Caco-2 (cell line): ENCODE measurements at regions not wholly inside any gene's neighbourhood (a gene's known extent, or its start where the extent isn't known, plus 50 kb on each side); places are given as distances from the start of the nearest gene placed in this dataset.

Experiments
- BruUV-seq: library from RNA; stranded (reverse); fragments of 400-500 nt; replicated peaks from 2 replicates; lab custom pipeline; 2021; lab: Mats Ljungman, UMichigan
- CTCF ChIA-PET: fragments of 300-600 bp; sonication (Branson Sonifier 250); formaldehyde crosslinking; loops from one replicate; lab custom pipeline; 2022; ENCODE audit warnings: antibody characterized with exemption; lab: Charles Lee
- POLR2A ChIA-PET: fragments of 300-600 bp; sonication (Branson Sonifier 250); formaldehyde crosslinking; loops from one replicate; lab custom pipeline; 2022; ENCODE audit warnings: antibody characterized with exemption; lab: Charles Lee
- DNase-seq, 2 experiments: peaks; one replicate each; pipeline versions ENCODE4 v3.0.0 to v3.0.0-alpha.2; 2020 to 2022
- H3K27me3 ChIP-seq: replicated peaks from 2 replicates; pipeline ENCODE4 v1.6.0; 2011; ENCODE audit warnings: low read length; ENCODE audit not compliant: control insufficient read depth, insufficient read depth
- H3K36me3 ChIP-seq: 2 replicates; pipeline ENCODE4 v1.5.1; 2011; ENCODE audit warnings: low read length; ENCODE audit not compliant: control insufficient read depth, insufficient read depth
- H3K4me1 ChIP-seq: fragments of 250-450 bp; sonication (Bioruptor Pico); 2 replicates; pipeline ENCODE4 v1.5.1; 2020; ENCODE audit warnings: mild to moderate bottlenecking
- H3K4me3 ChIP-seq: 2 replicates; pipeline ENCODE4 v1.5.1; 2011; ENCODE audit warnings: low read depth, mild to moderate bottlenecking, control low read depth, low read length
- H3K9me3 ChIP-seq: fragments of 250-450 bp; sonication (Bioruptor Pico); 2 replicates; pipeline ENCODE4 v1.5.1; 2020; ENCODE audit warnings: mild to moderate bottlenecking, moderate library complexity
- H3K27ac Mint-ChIP-seq: one replicate; pipeline ENCODE4 v1.8.0; 2022; ENCODE audit warnings: mixed read lengths; ENCODE audit not compliant: unreplicated experiment
- H3K27me3 Mint-ChIP-seq: one replicate; pipeline ENCODE4 v1.8.0; 2022; ENCODE audit warnings: mixed read lengths; ENCODE audit not compliant: insufficient read depth, unreplicated experiment
- H3K36me3 Mint-ChIP-seq: one replicate; pipeline ENCODE4 v1.8.0; 2022; ENCODE audit warnings: mild to moderate bottlenecking, mixed read lengths; ENCODE audit not compliant: insufficient read depth, unreplicated experiment
- H3K4me1 Mint-ChIP-seq: one replicate; pipeline ENCODE4 v1.8.0; 2022; ENCODE audit warnings: low read depth, mixed read lengths; ENCODE audit not compliant: unreplicated experiment
- H3K4me3 Mint-ChIP-seq: one replicate; pipeline ENCODE4 v1.8.0; 2022; ENCODE audit warnings: mild to moderate bottlenecking, moderate library complexity, mixed read lengths; ENCODE audit not compliant: unreplicated experiment
- H3K9me3 Mint-ChIP-seq: one replicate; pipeline ENCODE4 v1.8.0; 2022; ENCODE audit warnings: mixed read lengths; ENCODE audit not compliant: unreplicated experiment
- CTCF ChIP-seq, 2 experiments: fragments of 200-600 bp in 1 of 2; IDR thresholded peaks; 1 replicate in 1 of 2; 2 replicates in 1 of 2; pipeline versions ENCODE4 v1.5.1 to v1.8.0; 2011 to 2022; ENCODE audit warnings: antibody characterized with exemption in 1 of 2, control low read depth in 1 of 2, inconsistent platforms in 1 of 2, low read depth in 1 of 2, low read length in 1 of 2, mild to moderate bottlenecking in 1 of 2, moderate library complexity in 1 of 2; ENCODE audit not compliant: insufficient read depth in 1 of 2, severe bottlenecking in 1 of 2, unreplicated experiment in 1 of 2
- intact Hi-C: fragments of 100-400 bp; cut with micrococcal nuclease; formaldehyde crosslinking; loops from one replicate; pipeline ENCODE4 v1.10.0; 2022; ENCODE audit not compliant: unreplicated experiment

DNA sequence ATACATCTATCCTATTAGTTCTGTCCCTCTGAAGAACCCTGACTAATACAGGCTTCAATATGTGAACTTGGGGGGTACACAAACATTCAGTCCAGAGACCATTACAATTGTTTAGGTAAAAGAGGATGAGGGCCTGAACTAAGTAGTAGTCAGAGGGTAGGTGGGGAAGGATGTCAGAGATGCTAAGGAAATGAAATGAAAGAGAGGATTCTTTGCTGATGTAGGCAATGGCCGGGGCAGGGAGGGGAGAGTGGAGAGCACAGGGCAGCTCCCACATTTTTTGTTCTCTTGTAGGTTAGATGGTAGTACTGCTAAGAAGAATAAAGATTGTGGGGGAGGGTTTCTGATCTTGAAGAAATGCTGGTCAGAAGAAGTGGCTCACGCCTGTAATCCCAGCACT is 60.8 kb downstream of the SOX4 start:
- Mint-ChIP-seq H3K4me3 (no peak overlapping the region), H3K9me3 (peaks cover 24% of the 10 kb centered on the region), H3K27ac (no peak overlapping the region), H3K4me1 (peaks cover 14% of the 10 kb centered on the region), H3K36me3 (no peaks in the 10 kb centered on the region), H3K27me3 (no peaks in the 10 kb centered on the region)
- DNase-seq: no peak
- CTCF ChIA-PET: no interaction called here
- Histone ChIP-seq H3K27me3 (no peaks in the 10 kb centered on the region), H3K36me3 (no peaks in the 10 kb centered on the region), H3K4me3 (no peak overlapping the region), H3K9me3 (no peaks in the 10 kb centered on the region), H3K4me1 (0 out of 2 replicates have a peak, but pooled peaks cover 4% of the 10 kb centered on the region)
- intact Hi-C loops: no loop called here
- TF ChIP-seq CTCF (IDR thresholded peaks at IDR 0.05; ENCODE audit: insufficient read depth in 1 of 2, low read depth in 1 of 2, low read length in 1 of 2, severe bottlenecking in 1 of 2, unreplicated experiment in 1 of 2): no peak
- POLR2A ChIA-PET: no interaction called here
- no TSS peak for BruUV-seq

DNA sequence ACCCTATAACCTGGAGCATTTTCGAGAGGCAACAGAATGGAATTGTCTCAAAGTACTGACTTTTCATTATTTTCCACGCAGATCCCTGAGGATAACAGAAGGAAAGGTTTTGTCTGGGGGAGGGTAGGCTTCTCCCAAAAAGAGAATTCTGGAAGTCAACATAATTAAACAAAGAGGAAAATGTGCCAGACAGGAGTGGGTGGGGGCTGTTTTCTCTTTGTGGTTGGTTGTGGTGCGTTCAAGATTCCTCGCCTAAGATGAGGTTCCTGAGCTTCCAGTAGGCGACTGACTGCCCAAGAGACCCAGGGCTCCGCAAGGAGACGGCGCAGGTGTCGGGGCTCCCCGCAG is 70.4 kb downstream of the SOX4 start:
- BruUV-seq: no TSS peak
- Histone ChIP-seq H3K9me3 (no peaks in the 10 kb centered on the region), H3K4me1 (peaks cover 7% of the 10 kb centered on the region; the same call in 1 of the 2 replicates), H3K36me3 (no peaks in the 10 kb centered on the region), H3K4me3 (peak overlapping the region; percentile 53), H3K27me3 (no peaks in the 10 kb centered on the region)
- no peak for DNase-seq
- intact Hi-C loops: no loop called here
- peaks cover 5% of the 10 kb centered on the region for H3K36me3 Mint-ChIP-seq
- TF ChIP-seq CTCF (IDR thresholded peaks at IDR 0.05; ENCODE audit: insufficient read depth in 1 of 2, low read depth in 1 of 2, low read length in 1 of 2, severe bottlenecking in 1 of 2, unreplicated experiment in 1 of 2): no peak
- H3K9me3 Mint-ChIP-seq: no peaks in the 10 kb centered on the region
- H3K4me1 Mint-ChIP-seq: no peaks in the 10 kb centered on the region
- H3K27ac Mint-ChIP-seq: peak overlapping the region; percentile 80
- CTCF ChIA-PET: no interaction called here
- peak overlapping the region; percentile 82 for H3K4me3 Mint-ChIP-seq
- H3K27me3 Mint-ChIP-seq: no peaks in the 10 kb centered on the region
- POLR2A ChIA-PET: no interaction called here

DNA sequence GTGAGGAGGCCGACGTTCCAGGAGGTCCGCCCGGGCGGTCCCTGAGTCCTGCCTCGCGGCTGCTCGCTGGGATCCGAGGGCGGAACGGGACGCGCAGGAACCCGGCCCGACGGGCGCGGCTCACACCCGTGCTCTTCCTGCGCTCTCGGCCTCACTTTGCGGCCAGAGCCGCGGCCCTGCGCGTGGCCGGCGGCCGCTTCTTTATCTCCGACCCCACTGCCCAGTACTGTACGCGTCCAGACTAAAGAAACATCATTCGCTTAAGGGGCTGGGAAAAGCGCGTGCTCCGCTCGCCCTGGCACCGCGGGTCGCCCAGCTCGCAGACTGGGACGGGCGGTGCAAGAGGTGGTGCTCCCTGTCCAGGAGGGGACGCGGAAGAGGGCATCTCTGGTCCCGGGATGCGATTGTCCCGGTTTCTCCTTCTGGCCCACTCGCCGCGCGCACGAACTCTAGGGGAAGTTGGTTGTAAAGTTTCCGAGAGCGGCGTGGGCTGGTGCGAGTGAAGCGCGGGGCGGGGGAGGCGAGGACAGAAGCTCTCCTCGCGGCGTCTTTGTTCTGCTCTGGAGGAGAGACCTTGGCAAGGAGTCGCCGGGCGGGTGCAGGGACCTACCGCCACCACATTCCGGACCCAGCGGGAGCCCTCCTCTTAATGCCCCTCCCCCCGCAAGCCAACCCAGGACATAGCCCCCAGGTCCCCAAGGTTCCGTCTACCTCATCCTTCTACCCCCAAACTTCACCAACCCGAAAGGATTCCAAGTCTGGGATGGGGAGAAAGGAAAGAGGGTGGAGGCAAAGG is 71.0 kb downstream of the SOX4 start:
- Mint-ChIP-seq H3K27ac (peak overlapping the region; percentile 80), H3K36me3 (peaks cover 5% of the 10 kb centered on the region), H3K27me3 (no peaks in the 10 kb centered on the region), H3K9me3 (no peaks in the 10 kb centered on the region), H3K4me1 (no peaks in the 10 kb centered on the region), H3K4me3 (peak overlapping the region; percentile 82)
- ChIA-PET POLR2A (no interaction called here), CTCF (no interaction called here)
- peaks cover 7% of the 10 kb centered on the region; the same call in 1 of the 2 replicates for H3K4me1 ChIP-seq
- H3K27me3 ChIP-seq: no peaks in the 10 kb centered on the region
- peak overlapping the region; percentile 53 for H3K4me3 ChIP-seq
- H3K36me3 ChIP-seq: no peaks in the 10 kb centered on the region
- no peak for TF ChIP-seq CTCF (IDR thresholded peaks at IDR 0.05; ENCODE audit: insufficient read depth in 1 of 2, low read depth in 1 of 2, low read length in 1 of 2, severe bottlenecking in 1 of 2, unreplicated experiment in 1 of 2)
- H3K9me3 ChIP-seq: no peaks in the 10 kb centered on the region
- intact Hi-C loops: no loop called here
- BruUV-seq: no TSS peak
- peak in 1 of 2 experiments; percentile 35 for DNase-seq
